Gastrocnemius medialis (tissue), 4 donors: ENCODE measurements at regions not wholly inside any gene's neighbourhood (a gene's known extent, or its start where the extent isn't known, plus 50 kb on each side); places are given as distances from the start of the nearest gene placed in this dataset.

Experiments
- ATAC-seq, 2 donors: fragments of 150-250 bp; one replicate each; pipeline ENCODE4 v1.9.1; 2016
- DNase-seq, 2 donors: peaks; one replicate each; pipeline ENCODE4 v3.0.0-alpha.2; 2019
- H3K27ac ChIP-seq, 4 donors: fragments of 200-600 bp; sonication (generic); 1 replicate in 1 of 4; 2 replicates in 3 of 4; pipeline ENCODE4 v1.5.1; 2016 to 2018; ENCODE audit warnings: mild to moderate bottlenecking in 2 of 4, moderate library complexity in 1 of 4
- H3K27me3 ChIP-seq, 3 donors: fragments of 200-600 bp; sonication (generic) in 2 of 3; 1 replicate in 1 of 3; 2 replicates in 2 of 3; pipeline versions ENCODE4 v1.5.1 to v1.6.0; 2016 to 2019; ENCODE audit warnings: mild to moderate bottlenecking in 1 of 3, moderate library complexity in 1 of 3
- H3K36me3 ChIP-seq, 2 donors: fragments of 200-600 bp; sonication (generic) in 1 of 2; one replicate each; pipeline ENCODE4 v1.5.1; 2017 to 2018
- H3K4me1 ChIP-seq, 2 donors: fragments of 200-600 bp; sonication (generic) in 1 of 2; one replicate each; pipeline ENCODE4 v1.5.1; 2016 to 2017; ENCODE audit warnings: mild to moderate bottlenecking in 2 of 2
- H3K4me3 ChIP-seq, 4 donors: fragments of 200-600 bp; sonication (generic) in 3 of 4; 1 replicate in 1 of 4; 2 replicates in 3 of 4; pipeline ENCODE4 v1.5.1; 2016 to 2019; ENCODE audit warnings: mild to moderate bottlenecking in 2 of 4
- H3K9me3 ChIP-seq, 3 donors: fragments of 200-600 bp; sonication (generic) in 2 of 3; 1 replicate in 1 of 3; 2 replicates in 2 of 3; pipeline ENCODE4 v1.5.1; 2016 to 2019
- POLR2A ChIP-seq, 2 donors: fragments of 450-650 bp; IDR thresholded peaks; one replicate each; pipeline ENCODE4 v1.6.1; 2017; ENCODE audit warnings: antibody characterized with exemption in 2 of 2, mild to moderate bottlenecking in 2 of 2, moderate library complexity in 2 of 2
- in situ Hi-C, 4 donors: fragments of 200-750 bp; cut with MboI; loops; one replicate each; pipeline versions ENCODE4 v1.15.0 to v1.8.0; 2017; ENCODE audit warnings: low sequenced_read_pairs in 4 of 4
- intact Hi-C: fragments of 100-400 bp; cut with DNase I; formaldehyde crosslinking; loops from one replicate; pipeline ENCODE4 v1.15.1; 2023; ENCODE audit warnings: low total_unique reads
- TF ChIP-seq, protein P1 (sequence below), 5 experiments: fragments of 450-650 bp in 3 of 5; fragments of 200-600 bp in 2 of 5; sonication (generic) in 2 of 5; IDR thresholded peaks in 4 of 5; conservative IDR thresholded peaks in 1 of 5; 1 replicate in 4 of 5; 2 replicates in 1 of 5; pipeline ENCODE4 v1.5.1; 2016 to 2019; ENCODE audit warnings: antibody characterized with exemption in 5 of 5, mild to moderate bottlenecking in 3 of 5, moderate library complexity in 3 of 5

DNA sequence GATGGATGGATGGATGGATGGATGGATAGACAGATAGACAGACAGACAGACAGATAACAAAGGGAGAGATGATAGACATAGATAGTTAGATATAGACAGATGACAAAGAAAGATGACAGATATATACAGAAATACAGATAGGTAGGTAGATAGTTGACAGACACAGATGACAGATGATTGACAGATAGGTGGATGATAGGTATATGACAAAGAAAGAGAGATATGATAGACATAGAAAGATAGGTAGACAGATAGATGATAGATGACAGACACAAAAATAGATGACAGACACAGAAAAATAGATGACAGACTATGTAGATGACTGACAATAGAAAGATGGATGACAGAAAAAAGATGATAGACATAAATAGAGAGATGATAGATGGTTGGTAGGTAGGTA is 200.0 kb upstream of the TAS2R1 start:
- TF ChIP-seq, protein P1, sequence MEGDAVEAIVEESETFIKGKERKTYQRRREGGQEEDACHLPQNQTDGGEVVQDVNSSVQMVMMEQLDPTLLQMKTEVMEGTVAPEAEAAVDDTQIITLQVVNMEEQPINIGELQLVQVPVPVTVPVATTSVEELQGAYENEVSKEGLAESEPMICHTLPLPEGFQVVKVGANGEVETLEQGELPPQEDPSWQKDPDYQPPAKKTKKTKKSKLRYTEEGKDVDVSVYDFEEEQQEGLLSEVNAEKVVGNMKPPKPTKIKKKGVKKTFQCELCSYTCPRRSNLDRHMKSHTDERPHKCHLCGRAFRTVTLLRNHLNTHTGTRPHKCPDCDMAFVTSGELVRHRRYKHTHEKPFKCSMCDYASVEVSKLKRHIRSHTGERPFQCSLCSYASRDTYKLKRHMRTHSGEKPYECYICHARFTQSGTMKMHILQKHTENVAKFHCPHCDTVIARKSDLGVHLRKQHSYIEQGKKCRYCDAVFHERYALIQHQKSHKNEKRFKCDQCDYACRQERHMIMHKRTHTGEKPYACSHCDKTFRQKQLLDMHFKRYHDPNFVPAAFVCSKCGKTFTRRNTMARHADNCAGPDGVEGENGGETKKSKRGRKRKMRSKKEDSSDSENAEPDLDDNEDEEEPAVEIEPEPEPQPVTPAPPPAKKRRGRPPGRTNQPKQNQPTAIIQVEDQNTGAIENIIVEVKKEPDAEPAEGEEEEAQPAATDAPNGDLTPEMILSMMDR (IDR thresholded peaks at IDR 0.05 in 4 of 5, conservative IDR thresholded peaks at IDR 0.05 in 1 of 5) = no peak
- no peak for TF ChIP-seq POLR2A (IDR thresholded peaks at IDR 0.05)
- Histone ChIP-seq H3K27me3 (no peaks in the 10 kb centered on the region), H3K27ac (no peak overlapping the region), H3K36me3 (no peaks in the 10 kb centered on the region), H3K9me3 (no peaks in the 10 kb centered on the region), H3K4me1 (no peaks in the 10 kb centered on the region), H3K4me3 (no peak overlapping the region)
- DNase-seq (no peak), ATAC-seq (no peak)
- intact Hi-C loops = no loop called here
- in situ Hi-C loops = no loop called here

DNA sequence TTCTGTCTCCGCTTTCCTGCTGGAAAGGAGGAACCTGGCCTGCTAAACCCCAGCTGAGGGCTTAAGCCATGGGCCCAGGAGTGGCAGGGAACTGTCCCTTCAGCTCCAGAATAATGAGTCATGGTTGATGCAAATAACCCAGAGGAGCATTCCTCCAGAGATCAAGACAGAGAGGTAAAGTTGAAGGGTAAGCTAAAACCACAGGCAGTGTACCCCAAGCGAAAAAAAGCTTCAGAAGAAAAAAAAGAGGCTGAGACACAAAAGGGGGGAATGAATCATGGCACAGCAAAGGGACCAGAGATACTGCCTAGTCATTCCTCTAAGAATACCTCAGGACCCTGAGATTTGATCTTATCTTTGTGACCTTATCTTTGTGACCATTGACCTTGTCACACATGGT is 199.5 kb upstream of the TAS2R1 start:
- no peak overlapping the region for H3K27ac ChIP-seq
- H3K36me3 ChIP-seq = no peaks in the 10 kb centered on the region
- TF ChIP-seq, protein P1 (IDR thresholded peaks at IDR 0.05 in 4 of 5, conservative IDR thresholded peaks at IDR 0.05 in 1 of 5) = no peak
- TF ChIP-seq POLR2A (IDR thresholded peaks at IDR 0.05) = no peak
- no peaks in the 10 kb centered on the region for H3K27me3 ChIP-seq
- no peak for ATAC-seq
- H3K9me3 ChIP-seq = no peaks in the 10 kb centered on the region
- in situ Hi-C loops (no loop called here), intact Hi-C loops (no loop called here)
- DNase-seq = no peak
- no peaks in the 10 kb centered on the region for H3K4me1 ChIP-seq
- no peak overlapping the region for H3K4me3 ChIP-seq

DNA sequence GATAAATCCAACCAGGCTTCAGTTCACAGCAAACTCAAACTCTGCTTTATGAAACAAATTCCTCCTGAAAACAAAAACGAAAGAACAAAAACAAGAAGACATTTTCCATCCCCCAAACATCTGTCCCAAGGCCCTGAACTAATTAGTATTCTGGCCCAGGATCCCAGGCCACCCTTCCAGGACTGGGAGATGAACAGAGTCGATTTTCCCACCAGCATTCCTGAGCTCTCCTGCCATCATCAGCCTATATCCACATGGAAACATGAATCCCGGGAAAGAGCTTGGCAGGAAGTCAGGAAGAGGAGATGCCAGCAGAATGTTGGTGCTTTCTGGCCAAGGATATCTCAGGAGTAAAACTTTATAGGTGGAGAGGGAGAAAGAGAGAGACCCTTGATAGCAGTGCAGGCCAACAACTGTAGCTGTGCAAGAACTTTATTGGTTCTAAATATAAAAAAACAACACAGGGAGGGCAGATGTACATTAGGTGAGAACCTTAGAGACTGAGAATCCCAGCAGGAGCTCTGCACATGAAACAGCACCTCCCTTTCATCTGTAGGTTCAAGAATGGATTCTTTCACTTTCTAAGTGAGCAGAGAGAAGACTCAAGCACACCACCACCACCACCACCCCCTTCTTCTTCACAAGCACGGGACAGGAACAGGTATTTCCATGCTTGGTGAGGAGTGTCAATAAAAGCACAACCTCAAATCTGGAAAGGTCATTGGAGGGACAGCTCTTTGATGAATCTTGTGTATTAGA is 190.7 kb upstream of the TAS2R1 start:
- Histone ChIP-seq H3K9me3 (no peaks in the 10 kb centered on the region), H3K27me3 (no peaks in the 10 kb centered on the region), H3K4me3 (no peak overlapping the region), H3K4me1 (no peaks in the 10 kb centered on the region), H3K27ac (no peak overlapping the region), H3K36me3 (no peaks in the 10 kb centered on the region)
- DNase-seq = no peak
- no peak for ATAC-seq
- in situ Hi-C loops = no loop called here
- TF ChIP-seq, protein P1 (IDR thresholded peaks at IDR 0.05 in 4 of 5, conservative IDR thresholded peaks at IDR 0.05 in 1 of 5) = no peak
- TF ChIP-seq POLR2A (IDR thresholded peaks at IDR 0.05) = no peak
- intact Hi-C loops = no loop called here

DNA sequence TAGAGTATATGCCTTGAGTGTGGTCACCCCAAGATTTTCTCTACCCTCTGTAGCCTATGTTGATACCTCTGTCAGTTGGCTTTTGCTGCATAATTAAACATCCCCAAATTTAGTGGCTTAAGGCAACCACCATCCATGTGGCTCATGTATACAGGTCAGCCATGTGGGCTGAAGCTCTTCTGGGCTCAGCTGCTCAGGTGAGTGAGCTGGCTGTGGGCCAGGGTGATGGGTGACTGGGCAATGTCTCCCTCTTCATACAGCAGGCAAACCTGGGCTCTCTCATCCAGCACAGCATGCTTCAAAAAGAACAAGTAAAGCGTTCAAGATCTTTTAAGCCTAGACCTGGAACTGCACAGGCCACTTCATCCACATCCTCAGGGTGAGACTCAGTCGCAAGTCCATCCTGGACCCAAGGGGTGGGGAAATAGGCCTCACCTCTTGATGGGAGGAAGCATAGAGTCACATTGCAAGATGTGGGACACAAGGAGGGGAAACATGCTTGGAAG is 188.2 kb upstream of the TAS2R1 start:
- no peak for DNase-seq
- Histone ChIP-seq H3K36me3 (no peaks in the 10 kb centered on the region), H3K4me1 (no peaks in the 10 kb centered on the region), H3K9me3 (no peaks in the 10 kb centered on the region), H3K27ac (no peak overlapping the region), H3K4me3 (no peak overlapping the region), H3K27me3 (no peaks in the 10 kb centered on the region)
- intact Hi-C loops (no loop called here), in situ Hi-C loops (no loop called here)
- TF ChIP-seq, protein P1 (IDR thresholded peaks at IDR 0.05 in 4 of 5, conservative IDR thresholded peaks at IDR 0.05 in 1 of 5) = no peak
- TF ChIP-seq POLR2A (IDR thresholded peaks at IDR 0.05) = no peak
- no peak for ATAC-seq
